Stimulated activated CD8-positive, alpha-beta memory T cell treated with anti-CD3 and anti-CD28 coated beads, Interleukin-15, amount 100 ng/mL, for 24 hours (primary cell): ENCODE measurements at regions not wholly inside any gene's neighbourhood (a gene's known extent, or its start where the extent isn't known, plus 50 kb on each side); places are given as distances from the start of the nearest gene placed in this dataset.

Source experiments
- DNase-seq: peaks from one replicate; pipeline ENCODE4 v3.0.0-alpha.2; 2020; ENCODE audit warnings: low read depth

DNA sequence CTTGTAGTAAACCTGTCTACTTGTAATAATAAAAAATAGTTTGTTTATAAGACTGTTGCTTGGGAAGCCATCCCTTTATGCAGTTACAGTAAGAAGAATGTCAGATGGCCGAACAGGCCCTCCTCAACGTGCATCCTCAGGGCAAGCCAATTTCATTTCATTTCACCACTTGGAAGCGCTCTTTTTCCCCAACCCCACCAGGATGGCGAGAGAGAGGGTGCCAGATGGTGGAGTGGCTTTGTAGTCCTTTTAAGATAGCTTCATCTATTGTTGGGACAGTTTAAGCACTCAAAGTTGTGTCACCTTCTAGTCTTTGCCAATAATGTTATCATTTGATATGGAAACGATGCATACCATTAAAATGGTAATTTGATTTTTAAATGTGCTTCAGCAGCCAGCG is 356.3 kb upstream of the CAMK1G start:
- no peak for DNase-seq

DNA sequence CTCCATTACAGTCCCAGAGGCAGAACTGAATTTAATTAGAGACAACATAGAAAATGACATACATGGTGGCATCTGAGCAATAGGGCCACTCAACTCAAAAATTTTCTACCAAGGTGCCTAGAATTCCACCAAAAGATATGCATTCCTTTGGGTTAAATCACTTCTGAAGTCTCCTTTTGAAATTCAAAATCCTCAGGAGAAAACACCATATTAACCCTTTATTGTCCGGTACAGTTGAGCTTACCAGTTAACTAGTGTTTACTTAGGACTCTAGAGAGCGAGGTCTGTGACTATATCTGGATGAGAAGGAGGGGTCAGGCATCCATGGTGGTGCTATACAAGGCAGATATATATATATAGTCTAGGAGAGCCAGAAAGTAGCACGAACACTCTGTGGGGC is 355.6 kb upstream of the CAMK1G start:
- DNase-seq, result no peak

DNA sequence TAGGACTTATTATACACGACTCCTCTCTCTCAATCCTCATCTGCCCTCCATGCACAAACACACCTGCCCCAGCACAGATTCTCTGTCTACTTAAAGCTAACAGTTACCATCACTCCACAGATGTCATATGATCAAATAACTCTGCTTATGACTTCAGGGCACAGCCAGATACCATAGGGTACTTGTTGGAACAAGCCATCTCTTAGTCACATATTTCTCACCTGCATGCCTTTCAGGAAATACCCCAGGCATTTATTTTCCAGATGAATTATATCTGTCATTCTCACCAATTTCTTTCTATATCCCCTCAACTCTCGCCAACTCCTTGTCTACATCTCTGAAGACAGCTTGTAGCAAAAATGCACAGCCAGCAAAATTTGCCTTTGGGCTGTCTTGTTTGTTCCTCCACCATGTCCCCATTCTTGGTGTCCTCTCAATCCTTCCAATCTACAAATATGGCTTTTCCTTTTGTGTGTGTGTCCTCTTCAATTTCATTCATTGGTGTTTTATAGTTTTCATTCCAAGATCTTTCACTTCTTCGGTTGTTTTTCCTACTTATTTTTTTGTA is 353.9 kb upstream of the CAMK1G start:
- DNase-seq, result no peak

DNA sequence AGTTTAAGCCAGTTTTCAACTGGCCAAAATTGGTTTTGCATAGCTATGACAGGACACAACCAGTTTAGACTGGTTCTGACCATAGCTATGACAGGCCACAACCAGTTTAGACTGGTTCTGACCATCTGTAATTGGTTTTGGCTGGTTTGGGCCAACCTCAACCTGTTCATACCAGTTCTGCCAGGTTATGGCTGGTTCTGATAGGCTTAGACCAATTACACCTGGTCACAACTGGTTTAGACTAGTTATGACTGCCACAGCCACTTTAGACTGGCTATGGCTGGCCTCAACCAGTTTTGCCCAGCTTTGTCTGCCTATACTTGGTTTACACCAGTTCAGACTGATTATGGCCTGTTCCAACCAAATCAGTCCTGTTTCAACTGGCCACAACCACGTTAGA is 353.2 kb upstream of the CAMK1G start:
- no peak for DNase-seq

DNA sequence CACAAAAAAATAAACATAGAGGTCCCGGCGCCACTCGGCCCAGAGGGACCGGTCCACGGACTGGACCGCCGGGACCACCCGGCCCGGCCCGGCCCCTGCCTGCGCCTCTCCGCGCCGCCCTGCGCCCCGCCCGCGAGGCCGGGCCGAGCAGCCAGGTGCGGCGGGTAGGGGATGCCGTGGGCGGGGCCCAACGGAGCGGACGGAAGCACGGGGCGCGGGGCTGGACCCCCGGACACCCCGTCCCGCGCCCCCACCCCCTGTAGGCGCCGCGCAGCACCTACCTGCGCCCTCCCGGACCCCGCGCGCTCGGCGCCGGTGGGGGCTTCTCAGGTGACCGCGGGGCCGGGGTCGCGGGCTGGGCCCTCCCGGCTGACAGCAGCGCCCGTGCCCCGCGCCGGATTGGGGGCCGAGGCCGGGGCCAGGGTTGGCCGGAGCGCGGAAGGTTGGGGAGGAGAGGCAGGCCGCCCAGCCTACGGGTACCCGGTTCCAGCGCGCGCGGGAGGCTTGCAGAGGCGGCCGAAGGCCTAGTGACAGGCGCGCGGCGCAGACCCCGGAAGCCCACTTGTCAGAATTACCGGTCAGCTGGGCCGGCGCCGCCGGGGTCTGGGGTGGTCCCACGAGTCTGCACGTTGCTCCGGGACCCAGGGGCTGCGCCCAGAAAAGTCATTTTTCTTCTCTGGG is 351.9 kb upstream of the CAMK1G start:
- DNase-seq, result no peak

DNA sequence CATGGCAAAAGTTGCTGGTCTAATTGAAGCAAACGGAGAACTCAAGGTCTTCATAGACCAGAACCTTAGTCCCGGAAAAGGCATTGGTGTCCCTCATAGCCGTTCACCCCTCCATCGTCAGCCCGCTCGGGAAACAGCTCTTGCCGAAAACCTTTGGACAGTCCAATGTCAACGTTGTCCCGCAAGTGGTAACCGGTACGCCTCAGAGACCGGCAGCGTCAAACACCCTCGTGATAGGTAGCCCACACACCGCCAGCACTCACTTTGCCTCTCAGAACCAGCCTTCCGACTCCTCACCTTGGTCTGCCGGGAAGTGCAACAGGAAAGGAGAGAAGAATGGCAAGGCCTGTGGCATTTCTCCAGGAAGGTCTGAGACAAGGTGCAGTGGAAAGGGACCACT is 351.3 kb upstream of the CAMK1G start:
- no peak for DNase-seq

DNA sequence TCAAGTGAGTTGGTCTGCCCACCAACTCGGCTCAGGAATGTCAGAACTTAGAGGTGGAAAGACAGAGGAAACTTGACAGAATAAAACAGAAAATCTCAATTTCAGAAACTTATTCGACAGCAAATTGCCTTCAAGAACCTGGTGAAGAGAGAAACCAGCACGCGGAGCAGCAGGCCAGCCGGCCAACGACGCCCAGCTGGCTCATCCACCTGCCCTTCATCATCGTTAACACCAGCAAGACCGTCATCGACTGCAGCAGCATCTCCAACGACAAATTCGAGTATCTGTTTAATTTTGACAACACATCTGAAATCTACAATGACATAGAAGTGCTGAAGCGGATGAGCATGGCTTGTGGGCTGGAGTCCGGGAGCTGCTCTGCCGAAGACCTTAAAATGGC is 350.8 kb upstream of the CAMK1G start:
- DNase-seq, result no peak

DNA sequence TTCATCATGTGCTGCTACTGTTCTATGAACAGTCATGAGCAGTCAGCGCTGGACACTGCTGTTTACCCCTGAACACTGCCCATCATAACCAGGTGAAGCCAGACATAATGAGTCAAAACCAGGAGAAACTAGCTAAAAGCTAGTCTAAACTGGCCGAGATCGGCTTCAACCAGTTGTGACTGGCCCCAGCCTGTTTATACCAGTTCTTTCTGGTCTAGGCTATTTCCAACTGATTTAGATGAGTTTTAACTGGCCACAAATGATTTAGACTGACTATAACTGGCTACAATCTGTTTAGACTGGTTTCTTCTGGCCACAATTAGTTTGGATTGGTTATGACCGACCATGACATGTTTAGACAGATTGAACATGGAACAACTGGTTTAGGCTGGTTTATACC is 348.3 kb upstream of the CAMK1G start:
- no peak for DNase-seq

DNA sequence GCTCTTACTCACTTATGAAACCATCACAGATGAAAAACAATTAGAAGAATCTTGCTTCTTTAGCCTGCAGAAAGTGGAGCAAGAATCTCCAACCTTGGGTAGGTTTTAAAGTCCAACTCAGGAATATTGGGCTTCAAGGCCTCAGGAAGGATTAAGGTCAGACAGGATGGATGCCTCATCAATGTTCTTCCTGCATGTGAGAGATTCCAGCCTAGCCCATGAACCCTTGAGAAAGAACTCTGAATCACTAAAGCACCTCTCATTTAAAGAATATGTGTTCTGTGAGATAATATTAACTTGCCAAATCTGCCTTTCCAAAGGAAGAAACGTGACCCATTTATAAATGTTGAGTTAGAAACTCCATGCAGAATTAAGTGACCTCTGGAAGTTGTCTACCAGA is 345.2 kb upstream of the CAMK1G start:
- DNase-seq, result no peak

DNA sequence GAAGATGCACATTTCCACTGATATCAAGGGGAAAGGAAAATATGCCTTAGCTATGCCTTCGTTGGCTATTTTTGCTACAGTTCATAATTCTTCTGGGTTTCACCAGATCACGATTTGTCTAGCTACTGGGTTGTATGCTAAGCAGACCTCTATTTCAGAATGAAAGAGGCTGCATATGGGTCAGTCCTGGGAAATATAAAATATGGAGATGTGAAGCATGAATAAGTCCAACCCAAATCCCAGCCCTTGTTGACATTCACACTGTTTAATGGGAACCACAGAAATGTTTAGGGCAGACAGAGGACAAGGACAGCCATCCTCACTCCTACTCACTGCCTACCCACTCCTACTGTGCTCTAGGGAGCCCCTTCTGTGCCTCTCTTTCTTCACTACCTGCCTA is 343.2 kb upstream of the CAMK1G start:
- DNase-seq, result no peak

DNA sequence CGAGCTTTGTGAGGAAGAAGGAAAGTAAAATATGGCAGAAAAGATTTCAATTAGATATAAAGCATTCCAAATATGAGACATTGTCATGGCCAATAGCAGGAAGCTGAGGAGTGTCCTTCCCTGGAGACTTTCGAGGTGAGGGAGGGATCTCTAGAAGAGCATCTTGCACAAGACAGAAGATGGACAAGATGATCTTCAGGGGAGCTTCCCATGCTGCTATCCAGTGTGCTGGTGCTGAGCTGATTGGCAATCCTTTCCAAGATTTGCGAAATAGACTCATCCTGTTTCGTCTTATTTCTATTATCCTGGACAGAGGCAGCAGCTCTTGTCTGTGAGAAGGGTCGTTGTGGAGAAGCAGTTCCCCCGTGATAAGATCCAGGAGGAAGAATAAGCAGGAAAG is 342.0 kb upstream of the CAMK1G start:
- no peak for DNase-seq

DNA sequence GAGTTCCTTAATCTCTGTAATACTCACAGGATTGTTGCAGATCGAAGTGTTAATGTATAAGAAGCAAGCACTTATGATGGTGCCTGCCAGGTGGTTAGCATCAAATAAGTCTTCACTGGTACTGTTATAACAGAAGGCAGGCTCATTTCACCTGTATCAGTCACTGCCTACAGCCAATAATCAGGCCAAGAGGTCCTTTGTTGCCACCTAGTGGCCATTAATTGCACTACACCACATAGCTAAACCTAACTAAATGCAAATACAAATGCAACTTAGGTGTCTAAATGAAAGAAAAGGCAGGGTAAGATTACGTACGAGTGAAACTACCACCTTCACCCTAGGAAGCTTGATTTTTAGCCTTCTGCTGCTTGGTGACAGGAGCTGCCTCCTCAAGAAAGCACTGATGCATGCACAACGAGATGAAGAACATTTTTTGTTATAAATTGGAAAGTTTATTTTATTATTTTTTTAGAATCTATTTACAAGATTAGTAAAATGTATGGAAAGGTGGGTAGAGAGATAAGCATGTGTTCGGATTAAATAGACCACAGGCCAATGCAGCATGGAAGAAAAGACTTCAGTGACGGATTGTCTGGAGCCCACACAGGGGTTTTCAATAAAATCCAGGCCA is 334.8 kb upstream of the CAMK1G start:
- DNase-seq, result no peak

DNA sequence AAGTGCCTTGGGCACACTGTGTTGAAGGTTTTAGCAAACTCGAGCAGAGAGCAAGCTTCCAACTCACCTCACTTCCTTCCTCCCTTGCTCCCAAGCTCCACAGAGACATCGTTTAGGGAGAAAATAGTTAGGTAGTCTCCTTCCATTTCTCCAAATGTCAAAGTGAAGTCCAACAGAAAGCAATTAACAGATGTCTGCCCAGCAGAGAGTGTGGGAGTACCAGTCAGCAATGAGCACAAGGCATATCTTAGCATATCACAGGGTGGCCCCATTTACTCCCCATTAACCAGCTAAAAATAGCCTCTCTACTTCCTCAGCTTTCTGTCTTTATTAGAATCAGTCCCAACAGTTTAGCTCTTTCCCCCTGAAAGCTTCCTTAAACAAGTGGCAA is 334.2 kb upstream of the CAMK1G start:
- no peak for DNase-seq

DNA sequence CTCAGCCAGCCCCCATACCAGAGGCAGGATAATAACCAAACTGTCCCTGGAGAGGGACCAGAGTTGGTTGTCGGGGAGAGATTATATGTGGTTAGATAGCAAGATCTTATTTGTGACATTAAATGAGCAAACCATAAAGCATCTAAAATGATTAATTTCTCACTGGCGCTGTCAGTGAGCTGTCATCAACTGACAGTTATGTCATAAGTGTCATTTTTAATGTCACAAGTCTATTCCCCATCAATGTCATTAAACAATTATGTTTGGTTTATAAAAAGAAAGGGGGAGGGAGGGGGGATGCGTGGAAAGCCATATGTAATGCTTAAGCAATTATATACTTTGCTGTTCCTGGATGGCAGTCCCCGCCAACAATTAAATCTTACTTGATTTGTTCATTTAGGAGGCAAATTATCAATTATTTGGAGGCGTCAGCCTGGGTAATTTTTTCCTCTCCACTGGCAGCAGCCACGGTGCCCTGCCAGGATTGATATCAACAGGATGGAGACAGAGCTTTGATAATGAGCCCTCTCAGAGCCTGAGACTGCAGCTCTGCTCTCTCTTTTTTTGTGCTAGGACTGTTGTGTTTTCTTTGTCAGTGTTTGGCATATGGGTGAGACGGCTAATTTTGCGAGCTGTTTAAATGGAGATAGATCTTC is 333.6 kb upstream of the CAMK1G start:
- no peak for DNase-seq

DNA sequence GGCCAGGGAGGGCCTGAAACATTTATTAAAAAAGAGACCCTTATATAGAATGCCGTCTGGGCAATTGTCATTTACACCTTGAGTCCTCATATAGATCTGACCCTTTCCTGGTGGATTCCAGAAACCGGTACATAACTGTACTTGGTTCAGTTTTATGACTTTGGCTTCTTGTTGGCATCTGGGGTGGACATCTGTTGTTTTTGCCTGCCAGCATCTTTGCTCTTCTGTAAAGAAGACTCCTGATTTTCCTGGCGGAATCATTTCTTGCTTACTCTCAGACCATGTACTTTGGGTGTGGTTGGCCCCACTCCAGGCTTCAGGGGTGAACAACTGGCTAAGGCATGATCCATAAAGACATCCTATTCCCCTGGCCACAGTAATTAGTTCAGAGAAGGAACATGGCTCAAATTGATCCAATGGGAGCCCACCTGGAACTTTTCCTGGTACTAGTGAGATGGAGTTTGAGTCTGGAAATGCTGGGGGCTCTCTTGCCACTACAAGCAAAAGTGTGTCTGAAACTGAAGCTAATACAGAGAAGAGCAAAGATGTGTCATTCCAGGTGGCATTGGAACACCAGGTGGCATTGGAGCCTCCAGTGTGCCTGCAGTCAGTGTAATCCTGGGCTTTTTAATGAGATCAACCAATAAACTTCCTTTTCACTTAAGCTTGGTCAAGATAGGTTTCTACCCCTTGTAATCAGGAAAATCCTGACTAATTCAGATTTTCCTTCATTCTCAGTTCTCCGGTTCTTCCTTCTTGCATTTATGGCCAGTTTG is 332.5 kb upstream of the CAMK1G start:
- no peak for DNase-seq

DNA sequence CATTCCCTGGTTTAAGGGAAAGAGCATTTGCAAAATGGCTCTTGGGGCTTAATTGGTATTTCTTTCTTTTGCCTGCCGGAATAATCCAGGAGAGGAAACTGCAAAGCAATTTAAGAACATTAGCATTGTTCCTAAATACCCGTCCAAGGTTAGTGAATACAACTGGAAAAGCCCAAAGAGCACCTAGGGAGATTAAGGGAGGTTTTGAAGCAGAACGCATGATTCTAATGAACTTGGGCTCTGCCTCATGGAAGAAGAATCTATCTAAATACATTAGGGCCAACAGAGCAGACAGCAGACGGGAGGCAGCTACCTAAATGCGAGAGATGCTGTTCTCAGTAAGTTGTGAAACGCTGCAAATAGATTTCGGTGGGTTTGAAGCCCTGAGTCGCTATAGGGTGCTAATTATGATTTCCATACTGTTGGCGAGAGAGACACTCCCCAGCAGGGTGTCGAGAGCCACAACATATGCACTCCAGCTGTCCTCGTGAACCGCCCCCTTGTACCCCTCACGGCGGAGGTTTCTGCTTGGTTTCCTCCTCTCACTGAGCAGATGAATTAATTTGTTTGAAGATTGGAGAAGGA is 326.7 kb upstream of the CAMK1G start:
- DNase-seq, result no peak

DNA sequence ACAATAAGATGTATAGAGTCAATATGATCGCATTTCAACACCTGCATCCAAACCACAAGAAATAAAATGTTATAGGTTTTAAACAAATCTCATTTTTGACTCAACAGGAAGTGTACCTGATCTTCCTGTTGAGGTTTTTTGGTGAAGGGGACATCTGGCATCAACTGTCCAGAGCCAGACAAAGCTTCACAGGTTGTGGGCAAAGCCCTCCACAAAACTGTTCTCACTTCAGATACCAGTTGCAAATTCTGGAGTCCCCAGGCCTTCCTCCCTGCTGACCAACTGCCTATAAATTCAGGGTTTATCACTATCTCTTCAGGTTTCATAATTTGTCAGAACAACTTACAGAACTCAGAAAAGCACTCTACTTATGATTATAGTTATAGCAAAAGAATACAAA is 326.1 kb upstream of the CAMK1G start:
- DNase-seq, result no peak

DNA sequence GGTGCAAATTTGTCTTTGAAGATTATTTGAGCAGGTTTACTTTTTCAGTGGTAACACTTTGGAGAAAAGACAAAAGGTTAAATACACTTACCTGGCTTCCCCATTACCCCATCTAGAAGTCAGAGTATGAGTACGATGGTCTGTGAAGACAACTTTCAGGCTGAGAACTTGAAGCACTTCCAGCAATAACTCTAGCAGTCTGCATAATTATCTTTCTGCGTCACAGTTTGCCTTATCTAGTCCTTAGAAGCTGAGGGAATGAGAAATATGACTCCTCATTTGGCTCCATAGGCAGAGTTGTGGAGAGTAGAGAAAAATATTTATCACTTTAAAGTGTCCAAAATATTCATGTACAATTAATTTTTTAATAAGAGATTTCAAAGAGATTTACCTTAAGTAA is 323.4 kb upstream of the CAMK1G start:
- DNase-seq, result no peak

DNA sequence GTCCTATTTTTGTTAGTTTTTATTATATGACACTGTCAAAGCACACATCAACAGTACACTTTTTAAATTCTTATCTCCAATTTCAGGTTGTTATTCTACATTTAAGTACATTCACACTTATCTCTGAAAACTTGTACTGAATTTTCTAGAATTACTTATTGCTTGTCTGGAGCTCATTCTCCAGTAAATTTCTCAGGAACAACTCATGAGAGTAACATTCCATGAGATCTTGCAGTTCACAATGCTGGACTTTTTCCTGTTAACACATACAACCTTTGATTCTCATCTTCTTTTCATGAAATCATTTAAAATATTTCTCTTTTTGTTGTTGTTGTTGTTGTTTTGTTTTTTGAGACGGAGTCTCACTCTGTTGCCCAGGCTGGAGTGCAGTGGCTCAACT is 320.9 kb upstream of the CAMK1G start:
- no peak for DNase-seq

DNA sequence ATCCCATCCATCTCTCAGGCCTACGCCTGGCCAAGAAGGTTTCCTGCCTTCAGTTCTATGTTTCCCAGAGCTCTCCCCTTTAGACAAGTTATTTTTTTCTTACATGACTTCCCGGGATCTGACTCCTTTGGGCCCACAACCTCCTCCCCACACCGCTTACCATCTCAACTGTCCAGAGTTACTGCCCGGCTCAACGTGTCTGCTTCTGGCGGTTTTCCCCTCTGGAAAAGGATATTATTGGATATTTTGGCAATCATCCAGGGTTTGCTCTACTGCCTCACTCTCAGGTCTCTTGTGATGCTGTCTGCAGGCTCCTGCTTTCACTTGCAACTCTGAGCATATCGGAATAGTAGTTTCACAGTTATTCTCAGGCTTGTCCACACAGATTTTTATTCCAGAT is 318.2 kb upstream of the CAMK1G start:
- DNase-seq, result no peak

DNA sequence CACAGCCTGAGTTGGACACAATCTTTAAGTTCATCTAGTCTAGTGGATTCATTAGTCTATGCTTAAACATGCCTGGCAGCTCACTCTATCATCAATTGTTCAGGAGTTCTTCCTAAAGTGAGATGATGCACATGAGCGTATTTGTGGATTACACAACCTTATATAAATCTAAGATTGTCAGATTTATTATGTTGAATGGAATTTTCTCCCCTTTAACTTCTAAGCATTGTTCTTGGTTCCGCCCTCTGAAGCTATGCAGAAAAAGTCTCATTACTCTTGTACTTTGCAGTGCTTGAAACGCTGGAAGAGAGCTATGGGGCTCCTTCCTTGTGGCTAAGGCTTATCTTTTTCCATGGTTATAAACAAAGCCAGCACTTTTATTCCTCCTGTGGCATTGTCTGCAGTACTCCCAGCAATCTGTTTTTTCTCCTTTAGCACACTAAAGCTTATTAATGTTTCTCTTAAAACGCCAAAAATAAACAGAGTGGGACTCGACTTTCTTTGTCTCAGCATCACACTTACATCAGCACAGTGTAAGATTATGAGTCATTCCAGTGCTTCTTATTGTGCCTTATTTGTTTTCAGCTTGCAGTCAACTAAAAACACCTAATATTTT is 316.8 kb upstream of the CAMK1G start:
- DNase-seq, result no peak

DNA sequence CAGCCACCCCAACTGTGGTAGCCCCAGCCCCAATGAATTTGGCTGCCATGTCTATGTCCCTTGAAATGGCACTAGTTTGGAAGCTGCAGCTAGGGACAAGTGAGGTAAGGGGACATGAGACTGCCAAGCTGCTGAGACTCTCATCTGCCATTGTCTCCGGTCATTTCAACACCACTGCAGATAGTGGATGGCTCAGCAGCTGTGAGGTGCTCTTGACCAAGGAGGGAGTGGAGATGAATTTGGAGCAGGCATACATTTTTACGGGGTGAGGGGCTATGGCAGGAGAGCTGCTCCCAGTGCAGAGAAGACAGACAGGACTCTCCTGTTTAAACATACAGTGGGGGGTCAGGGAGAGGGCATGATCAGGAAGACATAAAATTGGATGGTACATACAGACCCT is 315.5 kb upstream of the CAMK1G start:
- DNase-seq, result no peak
